K562 (cell line): ENCODE measurements at regions not wholly inside any gene's neighbourhood (a gene's known extent, or its start where the extent isn't known, plus 50 kb on each side); places are given as distances from the start of the nearest gene placed in this dataset.

Experiments
- ATAC-seq: fragments of 200-7000 bp; cut with Tn5 transposase; 3 replicates; pipeline ENCODE4 v1.9.1; 2020; ENCODE audit warnings: moderate library complexity
- BruUV-seq: library from RNA; stranded (reverse); fragments of 400-500 nt; replicated peaks from 2 replicates; lab custom pipeline; 2021; lab: Mats Ljungman, UMichigan
- CTCF ChIA-PET: fragments of 300-600 bp; formaldehyde crosslinking; extraction: SDS; loops from one replicate; lab custom pipeline; 2021; ENCODE audit warnings: low intra/inter-chr PET ratio; lab: Yijun Ruan, JAX
- POLR2A ChIA-PET: fragments of 300-600, 350-650 bp; sonication (Branson Sonifier 250); formaldehyde crosslinking; extraction: SDS; loops from one replicate; lab custom pipeline; 2021; ENCODE audit warnings: antibody characterized with exemption, inconsistent platforms; lab: Yijun Ruan, JAX
- DNase-seq, 4 experiments: peaks; one replicate each; pipeline versions ENCODE4 v3.0.0 to v3.0.0-alpha.2; 2011 to 2018; ENCODE audit warnings: low spot score in 3 of 4, mixed read lengths in 3 of 4; ENCODE audit errors: extremely low read depth in 1 of 4
- FAIRE-seq: peaks from 2 replicates; lab custom pipeline; 2011; peaks lifted over from hg19 to GRCh38; lab: Jason Lieb, UNC
- H2AFZ ChIP-seq: 2 replicates; pipeline ENCODE4 v1.6.0; 2011; ENCODE audit warnings: low read depth, low read length, control low read depth, inconsistent platforms
- H3K27ac ChIP-seq: fragments of 200-600 bp; 3 replicates; pipeline ENCODE4 v1.8.0; 2011; ENCODE audit warnings: low read depth, mild to moderate bottlenecking, control low read depth, inconsistent platforms, low read length, moderate library complexity, mixed read lengths; ENCODE audit errors: extremely low read depth
- H3K27me3 ChIP-seq, 2 experiments: fragments of 300-600 bp in 1 of 2; 2 replicates in 1 of 2; 3 replicates in 1 of 2; pipeline versions ENCODE4 v1.6.0 to v1.8.0; 2011; ENCODE audit warnings: inconsistent platforms in 2 of 2, low read length in 2 of 2, mild to moderate bottlenecking in 1 of 2, mixed read lengths in 1 of 2, moderate library complexity in 1 of 2; ENCODE audit not compliant: control insufficient read depth in 2 of 2, insufficient read depth in 2 of 2
- H3K36me3 ChIP-seq: fragments of 300-600 bp; 3 replicates; pipeline ENCODE4 v1.8.0; 2011; ENCODE audit warnings: mild to moderate bottlenecking, low read length, inconsistent platforms; ENCODE audit not compliant: control insufficient read depth, insufficient read depth
- H3K4me1 ChIP-seq, 2 experiments: fragments of 200-600 bp in 1 of 2; replicated peaks in 1 of 2; 2 replicates in 1 of 2; 3 replicates in 1 of 2; pipeline versions ENCODE4 v1.5.1 to v1.8.0; 2011; ENCODE audit warnings: inconsistent platforms in 2 of 2, low read length in 2 of 2, mild to moderate bottlenecking in 1 of 2, mixed read lengths in 1 of 2, moderate library complexity in 1 of 2; ENCODE audit not compliant: control insufficient read depth in 2 of 2, insufficient read depth in 2 of 2
- H3K4me2 ChIP-seq: 2 replicates; pipeline ENCODE4 v1.6.1; 2011; ENCODE audit warnings: low read length, control low read depth, inconsistent platforms, mixed read lengths; ENCODE audit not compliant: insufficient read depth
- H3K4me3 ChIP-seq: fragments of 200-600 bp; sonication (generic), shearing (Covaris generic); 2 replicates; pipeline ENCODE4 v1.5.1; 2016; ENCODE audit warnings: control low read depth, inconsistent platforms
- H3K79me2 ChIP-seq: fragments of 200-600 bp; 3 replicates; pipeline ENCODE4 v1.8.0; 2011; ENCODE audit warnings: low read length, inconsistent platforms; ENCODE audit not compliant: control insufficient read depth, insufficient read depth
- H3K9ac ChIP-seq, 2 experiments: 2 replicates each; pipeline versions ENCODE4 v1.6.0 to v1.6.1; 2011; ENCODE audit warnings: low read depth in 2 of 2, low read length in 2 of 2, control low read depth in 1 of 2, inconsistent platforms in 1 of 2, mild to moderate bottlenecking in 1 of 2, mixed read lengths in 1 of 2; ENCODE audit not compliant: insufficient read depth in 1 of 2
- H3K9me1 ChIP-seq: one replicate; pipeline ENCODE4 v1.6.0; 2011; ENCODE audit warnings: inconsistent platforms, mild to moderate bottlenecking, low read length, moderate library complexity; ENCODE audit not compliant: control insufficient read depth, insufficient read depth
- H3K9me3 ChIP-seq: replicated peaks from 2 replicates; pipeline ENCODE4 v1.5.1; 2011; ENCODE audit warnings: low read depth, low read length, inconsistent platforms; ENCODE audit not compliant: control insufficient read depth, insufficient read depth
- H4K20me1 ChIP-seq: replicated peaks from 2 replicates; pipeline ENCODE4 v1.6.1; 2011; ENCODE audit warnings: low read length, inconsistent platforms, mixed read lengths; ENCODE audit not compliant: control insufficient read depth, insufficient read depth
- BHLHE40 ChIP-seq: IDR thresholded peaks from 2 replicates; pipeline ENCODE4 v1.6.1; 2011; ENCODE audit warnings: low read length, improper control_type of control experiment
- BRF2 ChIP-seq: IDR thresholded peaks from 3 replicates; pipeline ENCODE4 v1.6.1; 2011; ENCODE audit warnings: borderline replicate concordance, mild to moderate bottlenecking; ENCODE audit not compliant: insufficient read length, insufficient read depth
- ETV6 ChIP-seq, 3 experiments: fragments of 150-350 bp in 1 of 3; sonication (generic) in 1 of 3; formaldehyde crosslinking in 1 of 3; IDR thresholded peaks; 2 replicates each; pipeline versions ENCODE4 v1.6.1 to v1.8.0; 2014 to 2022; ENCODE audit warnings: borderline replicate concordance in 2 of 3, low read depth in 2 of 3, antibody characterized with exemption in 1 of 3, low read length in 1 of 3, mild to moderate bottlenecking in 1 of 3, missing genetic modification reagents in 1 of 3
- GTF2F1 ChIP-seq: IDR thresholded peaks from 2 replicates; pipeline ENCODE4 v1.6.1; 2011; ENCODE audit warnings: low read depth, low read length, improper control_type of control experiment
- HCFC1 ChIP-seq: IDR thresholded peaks from 2 replicates; pipeline ENCODE4 v1.6.1; 2012; ENCODE audit warnings: low read depth, low read length, improper control_type of control experiment
- HDAC3 ChIP-seq: fragments of 450-650 bp; IDR thresholded peaks from 2 replicates; pipeline ENCODE4 v1.6.1; 2018; ENCODE audit warnings: borderline replicate concordance, mild to moderate bottlenecking, moderate library complexity; ENCODE audit not compliant: partially characterized antibody
- HMGXB4 ChIP-seq: sonication (generic); formaldehyde crosslinking; IDR thresholded peaks from 2 replicates; pipeline ENCODE4 v1.8.1; 2023; ENCODE audit warnings: mild to moderate bottlenecking, missing genetic modification reagents
- IRF9 ChIP-seq: fragments of 450-650 bp; IDR thresholded peaks from 2 replicates; pipeline ENCODE4 v1.6.1; 2016; ENCODE audit warnings: missing biosample characterization, missing genetic modification characterization
- JUN ChIP-seq, 2 experiments: sonication (generic) in 1 of 2; formaldehyde crosslinking in 1 of 2; IDR thresholded peaks; 2 replicates each; pipeline versions ENCODE4 v1.6.1 to v1.8.0; 2012 to 2022; ENCODE audit warnings: borderline replicate concordance in 2 of 2, mild to moderate bottlenecking in 2 of 2, improper control_type of control experiment in 1 of 2, low read depth in 1 of 2, low read length in 1 of 2, missing genetic modification reagents in 1 of 2
- PHF20 ChIP-seq: fragments of 450-650 bp; IDR thresholded peaks from 2 replicates; pipeline ENCODE4 v1.6.1; 2018; ENCODE audit not compliant: partially characterized antibody
- SP1 ChIP-seq: sonication (generic); formaldehyde crosslinking; IDR thresholded peaks from 2 replicates; pipeline ENCODE4 v1.8.1; 2022; ENCODE audit warnings: mild to moderate bottlenecking, missing genetic modification reagents
- SUPT5H ChIP-seq: fragments of 450-650 bp; IDR thresholded peaks from 2 replicates; pipeline ENCODE4 v1.6.1; 2016
- YBX1 ChIP-seq: fragments of 450-650 bp; IDR thresholded peaks from 2 replicates; pipeline ENCODE4 v1.7.1; 2016; ENCODE audit warnings: mild to moderate bottlenecking
- ZBTB17 ChIP-seq: fragments of 450-650 bp; formaldehyde crosslinking; IDR thresholded peaks from 2 replicates; pipeline ENCODE4 v1.4.0; 2020; ENCODE audit warnings: mild to moderate bottlenecking
- ZBTB34 ChIP-seq: fragments of 250-450 bp; sonication (Bioruptor Pico); IDR thresholded peaks from 2 replicates; pipeline ENCODE4 v1.8.0; 2021; ENCODE audit warnings: mild to moderate bottlenecking, moderate library complexity
- ZFP36 ChIP-seq: fragments of 150-350 bp; IDR thresholded peaks from 2 replicates; pipeline ENCODE4 v1.6.1; 2018; ENCODE audit warnings: low read length, low read depth; ENCODE audit not compliant: partially characterized antibody
- ZNF76 ChIP-seq: fragments of 250-450 bp; sonication (Bioruptor Pico); IDR thresholded peaks from 2 replicates; pipeline ENCODE4 v1.4.0; 2020; ENCODE audit warnings: mild to moderate bottlenecking, moderate library complexity, borderline replicate concordance
- ZNF764 ChIP-seq: fragments of 250-450 bp; sonication (Bioruptor Pico); IDR thresholded peaks from 2 replicates; pipeline ENCODE4 v1.4.0; 2020; ENCODE audit warnings: low read depth, mild to moderate bottlenecking, moderate library complexity
- ZSCAN32 ChIP-seq: fragments of 450-650 bp; formaldehyde crosslinking; IDR thresholded peaks from 2 replicates; pipeline ENCODE4 v1.4.0; 2020; ENCODE audit warnings: mild to moderate bottlenecking, moderate library complexity
- WGBS: fragments of 100-300 bp; shearing (Covaris generic); methylation state at CpG from one replicate; pipeline ENCODE4 v1.1.6; 2016; ENCODE audit warnings: low coverage, mixed read lengths; ENCODE audit not compliant: insufficient coverage; ENCODE audit errors: missing lambda C conversion rate; 5-methylcytosine and 5-hydroxymethylcytosine counted together
- in situ Hi-C: fragments of 300-500 bp; cut with MboI; formaldehyde crosslinking; loops from 4 replicates; pipeline ENCODE4 v1.15.0; 2018; ENCODE audit warnings: inconsistent platforms, mixed read lengths
- intact Hi-C: fragments of 100-400 bp; cut with micrococcal nuclease; formaldehyde crosslinking; loops from 2 replicates; pipeline ENCODE4 v1.14.2; 2022

- WGBS: 5% methylated on average over 2 of the region's 2 CpGs
- POLR2A ChIA-PET: no interaction called here
- in situ Hi-C loops: no loop called here
- H3K9me3 ChIP-seq: no peaks in the 10 kb centered on the region; the same call in 1 of the 2 replicates
- no peaks in the 10 kb centered on the region for H3K27me3 ChIP-seq
- no peak for ATAC-seq
- no peak overlapping the region for H3K9ac ChIP-seq
- no peak overlapping the region for H3K4me2 ChIP-seq
- no peak for DNase-seq
- no peak for FAIRE-seq
- H3K4me3 ChIP-seq: no peak overlapping the region
- H3K27ac ChIP-seq: no peak overlapping the region
- no peaks in the 10 kb centered on the region for H3K4me1 ChIP-seq
- no peak overlapping the region for H2AFZ ChIP-seq
- no peaks in the 10 kb centered on the region for H3K9me1 ChIP-seq
- H4K20me1 ChIP-seq: no peaks in the 10 kb centered on the region
- CTCF ChIA-PET: no interaction called here
- no TSS peak for BruUV-seq
- H3K79me2 ChIP-seq: no peaks in the 10 kb centered on the region
- TF ChIP-seq SUPT5H: no peak
- TF ChIP-seq BHLHE40: no peak
- no peak for TF ChIP-seq JUN (IDR thresholded peaks at IDR 0.05; ENCODE audit: borderline replicate concordance, low read depth, low read length)
- no peak for TF ChIP-seq JUN (CRISPR knock-in tag; IDR thresholded peaks at IDR 0.05; ENCODE audit: borderline replicate concordance)
- TF ChIP-seq ZNF764 (CRISPR knock-in tag): no peak
- TF ChIP-seq BRF2: no peak
- no peak for TF ChIP-seq ZNF76
- TF ChIP-seq PHF20: no peak
- TF ChIP-seq HDAC3: no peak
- no peak for TF ChIP-seq YBX1
- no peak for TF ChIP-seq HCFC1
- TF ChIP-seq ZFP36: no peak
- TF ChIP-seq SP1 (CRISPR knock-in tag): no peak
- no peak for TF ChIP-seq ETV6 (IDR thresholded peaks at IDR 0.05; ENCODE audit: borderline replicate concordance in 1 of 2, low read depth in 2 of 2, low read length in 1 of 2)
- no peak for TF ChIP-seq ETV6 (CRISPR knock-in tag; IDR thresholded peaks at IDR 0.05; ENCODE audit: borderline replicate concordance)
- TF ChIP-seq GTF2F1: no peak
- TF ChIP-seq ZBTB17 (CRISPR knock-in tag): no peak
- no peak for TF ChIP-seq ZBTB34
- TF ChIP-seq IRF9 (tag): no peak
- TF ChIP-seq HMGXB4 (CRISPR knock-in tag): no peak
- TF ChIP-seq ZSCAN32: no peak
- TF ChIP-seq, all 486 proteins: peak for 0
- intact Hi-C loops: no loop called here
- H3K36me3 ChIP-seq: no peaks in the 10 kb centered on the region
These were observed 248.0 kb upstream of the TANK start for GRCh38 chr2:160912276-160912675.
